Nephron progenitor cell (in vitro differentiated cells): ENCODE measurements at regions not wholly inside any gene's neighbourhood (a gene's known extent, or its start where the extent isn't known, plus 50 kb on each side); places are given as distances from the start of the nearest gene placed in this dataset.

Experiments
- DNase-seq: peaks from one replicate; pipeline ENCODE4 v3.0.0; 2021
- H3K27ac Mint-ChIP-seq: 2 replicates; pipeline ENCODE4 v1.8.0; 2021; ENCODE audit warnings: mild to moderate bottlenecking, moderate library complexity, mixed read lengths
- H3K27me3 Mint-ChIP-seq: 2 replicates; pipeline ENCODE4 v1.8.0; 2021; ENCODE audit warnings: mild to moderate bottlenecking, low read depth, mixed read lengths; ENCODE audit not compliant: poor library complexity
- H3K36me3 Mint-ChIP-seq: 2 replicates; pipeline ENCODE4 v1.8.0; 2021; ENCODE audit warnings: low read depth, mixed read lengths
- H3K4me1 Mint-ChIP-seq: 2 replicates; pipeline ENCODE4 v1.8.0; 2021; ENCODE audit warnings: mixed read lengths
- H3K4me3 Mint-ChIP-seq: 2 replicates; pipeline ENCODE4 v1.8.0; 2021; ENCODE audit warnings: mild to moderate bottlenecking, moderate library complexity, mixed read lengths
- H3K9me3 Mint-ChIP-seq: 2 replicates; pipeline ENCODE4 v1.8.0; 2021; ENCODE audit warnings: mild to moderate bottlenecking, moderate library complexity, mixed read lengths
- CTCF ChIP-seq: fragments of 200-600 bp; sonication (generic); IDR thresholded peaks from 2 replicates; pipeline ENCODE4 v1.5.0; 2021; ENCODE audit warnings: antibody characterized with exemption

GRCh38 chr3:1002010-1002409, 90.8 kb upstream of the CNTN6 start:
- Mint-ChIP-seq H3K4me1 (no peaks in the 10 kb centered on the region), H3K4me3 (no peak overlapping the region), H3K36me3 (no peaks in the 10 kb centered on the region), H3K27ac (no peak overlapping the region), H3K9me3 (no peaks in the 10 kb centered on the region), H3K27me3 (no peaks in the 10 kb centered on the region)
- DNase-seq = no peak
- TF ChIP-seq CTCF = no peak

- no peaks in the 10 kb centered on the region for H3K4me1 Mint-ChIP-seq
- no peaks in the 10 kb centered on the region for H3K9me3 Mint-ChIP-seq
- H3K27ac Mint-ChIP-seq = no peak overlapping the region
- no peaks in the 10 kb centered on the region for H3K27me3 Mint-ChIP-seq
- no peaks in the 10 kb centered on the region for H3K36me3 Mint-ChIP-seq
- DNase-seq = no peak
- no peak for TF ChIP-seq CTCF
- no peak overlapping the region for H3K4me3 Mint-ChIP-seq
These were observed 85.0 kb upstream of the CNTN6 start for GRCh38 chr3:1007866-1008265.

GRCh38 chr3:1010228-1010627, 82.6 kb upstream of the CNTN6 start:
- no peak for DNase-seq
- H3K9me3 Mint-ChIP-seq = no peaks in the 10 kb centered on the region
- no peaks in the 10 kb centered on the region for H3K27me3 Mint-ChIP-seq
- H3K36me3 Mint-ChIP-seq = no peaks in the 10 kb centered on the region
- H3K4me1 Mint-ChIP-seq = no peaks in the 10 kb centered on the region
- TF ChIP-seq CTCF = no peak
- H3K4me3 Mint-ChIP-seq = no peak overlapping the region
- no peak overlapping the region for H3K27ac Mint-ChIP-seq

- no peaks in the 10 kb centered on the region for H3K4me1 Mint-ChIP-seq
- no peaks in the 10 kb centered on the region for H3K27me3 Mint-ChIP-seq
- H3K27ac Mint-ChIP-seq = no peak overlapping the region
- H3K4me3 Mint-ChIP-seq = no peak overlapping the region
- no peak for DNase-seq
- H3K9me3 Mint-ChIP-seq = no peaks in the 10 kb centered on the region
- no peak for TF ChIP-seq CTCF
- no peaks in the 10 kb centered on the region for H3K36me3 Mint-ChIP-seq
These were observed 77.0 kb upstream of the CNTN6 start for GRCh38 chr3:1015826-1016225.

- Mint-ChIP-seq H3K9me3 (no peaks in the 10 kb centered on the region), H3K27me3 (no peaks in the 10 kb centered on the region), H3K4me1 (no peaks in the 10 kb centered on the region), H3K36me3 (no peaks in the 10 kb centered on the region), H3K27ac (no peak overlapping the region), H3K4me3 (no peak overlapping the region)
- TF ChIP-seq CTCF = no peak
- no peak for DNase-seq
These were observed 75.0 kb upstream of the CNTN6 start for GRCh38 chr3:1017870-1018269.

- no peak for DNase-seq
- H3K4me3 Mint-ChIP-seq = no peak overlapping the region
- H3K9me3 Mint-ChIP-seq = no peaks in the 10 kb centered on the region
- no peaks in the 10 kb centered on the region for H3K4me1 Mint-ChIP-seq
- H3K36me3 Mint-ChIP-seq = no peaks in the 10 kb centered on the region
- H3K27me3 Mint-ChIP-seq = peaks cover 3% of the 10 kb centered on the region
- TF ChIP-seq CTCF = no peak
- no peak overlapping the region for H3K27ac Mint-ChIP-seq
These were observed 73.7 kb upstream of the CNTN6 start for GRCh38 chr3:1019157-1019556.
